ENCODE measurements at regions not wholly inside any gene's neighbourhood (a gene's known extent, or its start where the extent isn't known, plus 50 kb on each side); places are given as distances from the start of the nearest gene placed in this dataset.
"Not testable (repeated sequence)": the region's sequence is repeated elsewhere in the genome, so short reads cannot be mapped to it uniquely, and the experiment has no call there.

GRCh38 chr9:106728860-106729259 lies 134.1 kb upstream of the ZNF462 start:
- no peak for DNase-seq

GRCh38 chr9:106731910-106732309 lies 131.1 kb upstream of the ZNF462 start:
- DNase-seq = no peak

- no peak for DNase-seq
Observed at GRCh38 chr9:106733828-106734380, 129.1 kb upstream of the ZNF462 start.

- no peak for DNase-seq
Observed at GRCh38 chr9:106737516-106737915, 125.5 kb upstream of the ZNF462 start.

- no peak for DNase-seq
Observed at GRCh38 chr9:106738109-106738508, 124.9 kb upstream of the ZNF462 start.

- DNase-seq = no peak
Observed at GRCh38 chr9:106745457-106745856, 117.5 kb upstream of the ZNF462 start.

- DNase-seq = no peak
Observed at GRCh38 chr9:106745876-106746275, 117.1 kb upstream of the ZNF462 start.

- no peak for DNase-seq
Observed at GRCh38 chr9:106751681-106752080, 111.3 kb upstream of the ZNF462 start.

- no peak for DNase-seq
Observed at GRCh38 chr9:106752581-106752980, 110.4 kb upstream of the ZNF462 start.

GRCh38 chr9:106753155-106753671 lies 109.8 kb upstream of the ZNF462 start:
- no peak for DNase-seq

GRCh38 chr9:106755736-106756135 lies 107.2 kb upstream of the ZNF462 start:
- no peak for DNase-seq

GRCh38 chr9:106757514-106757913 lies 105.5 kb upstream of the ZNF462 start:
- DNase-seq = no peak

GRCh38 chr9:106758911-106759310 lies 104.1 kb upstream of the ZNF462 start:
- DNase-seq = no peak

GRCh38 chr9:106761493-106761892 lies 101.5 kb upstream of the ZNF462 start:
- no peak for DNase-seq

- DNase-seq = no peak
Observed at GRCh38 chr9:106766616-106767015, 96.3 kb upstream of the ZNF462 start.

GRCh38 chr9:106769331-106769730 lies 93.6 kb upstream of the ZNF462 start:
- no peak for DNase-seq

- no peak for DNase-seq
Observed at GRCh38 chr9:106771608-106772007, 91.4 kb upstream of the ZNF462 start.

- no peak for DNase-seq
Observed at GRCh38 chr9:106772523-106773290, 90.3 kb upstream of the ZNF462 start.

GRCh38 chr9:106773750-106774149 lies 89.2 kb upstream of the ZNF462 start:
- no peak for DNase-seq

GRCh38 chr9:106775960-106776359 lies 87.0 kb upstream of the ZNF462 start:
- no peak for DNase-seq

GRCh38 chr9:106779796-106780195 lies 83.2 kb upstream of the ZNF462 start:
- DNase-seq = no peak

- no peak for DNase-seq
Observed at GRCh38 chr9:106783121-106783520, 79.8 kb upstream of the ZNF462 start.

- DNase-seq = no peak
Observed at GRCh38 chr9:106784076-106784475, 78.9 kb upstream of the ZNF462 start.

- no peak for DNase-seq
Observed at GRCh38 chr9:106785200-106785599, 77.8 kb upstream of the ZNF462 start.

GRCh38 chr9:106788021-106788420 lies 74.9 kb upstream of the ZNF462 start:
- DNase-seq = not testable (repeated sequence)
